B cell (primary cell): ENCODE measurements at regions not wholly inside any gene's neighbourhood (a gene's known extent, or its start where the extent isn't known, plus 50 kb on each side); places are given as distances from the start of the nearest gene placed in this dataset.

Source experiments
- EZH2 ChIP-seq: IDR thresholded peaks from 2 replicates; pipeline ENCODE4 v1.6.1; 2012; ENCODE audit warnings: borderline replicate concordance, low read depth, mild to moderate bottlenecking, moderate library complexity, low read length; ENCODE audit not compliant: insufficient read depth, poor library complexity, severe bottlenecking
- TF ChIP-seq, protein P1 (sequence below): fragments of 200-600 bp; IDR thresholded peaks from one replicate; pipeline ENCODE4 v1.8.0; 2022; ENCODE audit warnings: antibody characterized with exemption, mild to moderate bottlenecking

DNA sequence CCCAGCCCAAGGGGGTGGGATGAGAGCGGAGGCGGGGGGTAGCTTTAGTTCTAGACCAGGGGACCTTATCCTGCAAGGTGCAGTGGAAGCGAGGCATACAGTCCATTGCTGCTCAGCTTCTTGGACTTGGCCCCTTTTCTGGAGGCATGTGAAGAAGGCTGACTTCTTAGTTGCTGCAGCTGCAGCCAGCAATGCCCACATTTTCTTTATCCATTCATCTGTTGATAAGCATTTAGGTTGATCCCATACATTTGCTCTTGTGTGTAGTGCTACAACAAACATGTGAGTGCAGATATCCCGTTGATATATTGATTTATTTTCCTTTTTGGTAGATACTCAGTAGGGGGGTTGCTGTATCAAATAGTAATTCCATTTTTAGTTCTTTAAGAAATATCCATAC is 461.2 kb upstream of the IMPG1 start:
- TF ChIP-seq, protein P1, sequence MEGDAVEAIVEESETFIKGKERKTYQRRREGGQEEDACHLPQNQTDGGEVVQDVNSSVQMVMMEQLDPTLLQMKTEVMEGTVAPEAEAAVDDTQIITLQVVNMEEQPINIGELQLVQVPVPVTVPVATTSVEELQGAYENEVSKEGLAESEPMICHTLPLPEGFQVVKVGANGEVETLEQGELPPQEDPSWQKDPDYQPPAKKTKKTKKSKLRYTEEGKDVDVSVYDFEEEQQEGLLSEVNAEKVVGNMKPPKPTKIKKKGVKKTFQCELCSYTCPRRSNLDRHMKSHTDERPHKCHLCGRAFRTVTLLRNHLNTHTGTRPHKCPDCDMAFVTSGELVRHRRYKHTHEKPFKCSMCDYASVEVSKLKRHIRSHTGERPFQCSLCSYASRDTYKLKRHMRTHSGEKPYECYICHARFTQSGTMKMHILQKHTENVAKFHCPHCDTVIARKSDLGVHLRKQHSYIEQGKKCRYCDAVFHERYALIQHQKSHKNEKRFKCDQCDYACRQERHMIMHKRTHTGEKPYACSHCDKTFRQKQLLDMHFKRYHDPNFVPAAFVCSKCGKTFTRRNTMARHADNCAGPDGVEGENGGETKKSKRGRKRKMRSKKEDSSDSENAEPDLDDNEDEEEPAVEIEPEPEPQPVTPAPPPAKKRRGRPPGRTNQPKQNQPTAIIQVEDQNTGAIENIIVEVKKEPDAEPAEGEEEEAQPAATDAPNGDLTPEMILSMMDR, result no peak
- no peak for TF ChIP-seq EZH2
